ENCODE measurements at regions not wholly inside any gene's neighbourhood (a gene's known extent, or its start where the extent isn't known, plus 50 kb on each side); places are given as distances from the start of the nearest gene placed in this dataset.

GRCh38 chr2:176637486-176638166 is 368.4 kb downstream of the MTX2 start:
- TF ChIP-seq CTCF (conservative IDR thresholded peaks at IDR 0.05 in 1 of 2, IDR thresholded peaks at IDR 0.05 in 1 of 2; ENCODE audit: extremely low read depth in 1 of 2, insufficient read depth in 1 of 2, low read depth in 1 of 2, low read length in 2 of 2) (no peak), EZH2 (IDR thresholded peaks at IDR 0.05; ENCODE audit: borderline replicate concordance, low read length) (no peak)
